ENCODE measurements at regions not wholly inside any gene's neighbourhood (a gene's known extent, or its start where the extent isn't known, plus 50 kb on each side); places are given as distances from the start of the nearest gene placed in this dataset.

GRCh38 chr10:98332623-98333269, 64.8 kb upstream of the LOXL4 start:
- Histone ChIP-seq H3K4me3 (no peak overlapping the region), H3K27ac (no peak overlapping the region)

- H3K4me3 ChIP-seq: no peak overlapping the region
- no peak overlapping the region for H3K27ac ChIP-seq
Observed at GRCh38 chr10:98331885-98332284, 63.9 kb upstream of the LOXL4 start.

- H3K27ac ChIP-seq: no peak overlapping the region
Observed at GRCh38 chr10:98330987-98331386, 63.0 kb upstream of the LOXL4 start.

GRCh38 chr10:98328640-98329039, 60.6 kb upstream of the LOXL4 start:
- Histone ChIP-seq H3K27ac (no peak overlapping the region), H3K4me3 (no peak overlapping the region)

More at GRCh38 chr10:98330987-98331386, 63.0 kb upstream of the LOXL4 start:
- H3K4me3 ChIP-seq: no peak overlapping the region

- H3K27ac ChIP-seq: no peak overlapping the region
Observed at GRCh38 chr10:98328163-98328562, 60.2 kb upstream of the LOXL4 start.

GRCh38 chr10:98326621-98327027, 58.6 kb upstream of the LOXL4 start:
- Histone ChIP-seq H3K27ac (no peak overlapping the region), H3K4me3 (no peak overlapping the region)

More at GRCh38 chr10:98328163-98328562, 60.2 kb upstream of the LOXL4 start:
- no peak overlapping the region for H3K4me3 ChIP-seq

- Histone ChIP-seq H3K27ac (peak overlapping the region in 1 of 21 experiments; percentile 31), H3K4me3 (no peak overlapping the region)
Observed at GRCh38 chr10:98323221-98324164, 55.5 kb upstream of the LOXL4 start.

- H3K4me3 ChIP-seq: no peak overlapping the region
- H3K27ac ChIP-seq: no peak overlapping the region
Observed at GRCh38 chr10:98321186-98321780, 53.3 kb upstream of the LOXL4 start.

- Histone ChIP-seq H3K4me3 (no peak overlapping the region), H3K27ac (no peak overlapping the region)
Observed at GRCh38 chr10:98320486-98321185, 52.6 kb upstream of the LOXL4 start.

- H3K4me3 ChIP-seq: no peak overlapping the region
- H3K27ac ChIP-seq: no peak overlapping the region
Observed at GRCh38 chr10:98318861-98319260, 50.9 kb upstream of the LOXL4 start.
